ENCODE measurements at regions not wholly inside any gene's neighbourhood (a gene's known extent, or its start where the extent isn't known, plus 50 kb on each side); places are given as distances from the start of the nearest gene placed in this dataset.

DNA sequence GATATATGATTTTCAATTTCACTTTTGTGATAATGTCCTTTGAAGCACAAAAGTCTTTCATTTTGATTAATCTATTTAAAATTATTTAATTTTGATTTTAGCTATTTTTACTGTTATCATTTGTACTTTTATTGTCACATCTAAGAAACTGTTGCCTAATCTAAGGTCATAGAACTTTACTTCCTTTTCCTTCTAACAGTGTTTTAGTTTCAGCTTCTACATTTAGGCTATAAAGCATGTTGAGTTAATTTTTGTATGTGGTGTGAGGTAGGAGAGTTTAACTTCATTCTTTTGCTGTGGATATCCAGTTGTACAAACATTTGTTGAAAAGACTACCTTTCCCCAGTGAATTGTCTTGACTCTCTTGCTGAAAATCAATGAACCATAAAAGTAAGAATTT, 204.5 kb downstream of the TM2D1 start:
- DNase-seq = no peak

DNA sequence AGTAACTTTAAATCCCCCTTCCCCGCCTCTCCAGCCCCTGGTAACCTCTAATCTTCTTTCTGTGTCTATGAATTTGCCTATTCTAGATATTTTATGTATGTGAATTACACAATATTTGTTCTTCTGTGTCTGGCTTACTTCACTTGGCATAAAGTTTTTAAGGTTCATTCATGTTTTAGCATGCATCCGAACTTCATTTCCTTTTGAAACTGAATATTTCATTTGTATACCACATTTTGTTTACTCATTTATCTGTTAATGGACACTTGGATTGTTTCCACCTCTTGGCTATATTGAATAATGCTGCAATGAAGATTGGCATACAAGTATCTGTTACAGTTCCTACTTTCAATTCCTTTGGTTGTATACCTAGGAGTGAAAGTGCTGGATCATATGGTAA, 205.3 kb downstream of the TM2D1 start:
- DNase-seq = no peak

DNA sequence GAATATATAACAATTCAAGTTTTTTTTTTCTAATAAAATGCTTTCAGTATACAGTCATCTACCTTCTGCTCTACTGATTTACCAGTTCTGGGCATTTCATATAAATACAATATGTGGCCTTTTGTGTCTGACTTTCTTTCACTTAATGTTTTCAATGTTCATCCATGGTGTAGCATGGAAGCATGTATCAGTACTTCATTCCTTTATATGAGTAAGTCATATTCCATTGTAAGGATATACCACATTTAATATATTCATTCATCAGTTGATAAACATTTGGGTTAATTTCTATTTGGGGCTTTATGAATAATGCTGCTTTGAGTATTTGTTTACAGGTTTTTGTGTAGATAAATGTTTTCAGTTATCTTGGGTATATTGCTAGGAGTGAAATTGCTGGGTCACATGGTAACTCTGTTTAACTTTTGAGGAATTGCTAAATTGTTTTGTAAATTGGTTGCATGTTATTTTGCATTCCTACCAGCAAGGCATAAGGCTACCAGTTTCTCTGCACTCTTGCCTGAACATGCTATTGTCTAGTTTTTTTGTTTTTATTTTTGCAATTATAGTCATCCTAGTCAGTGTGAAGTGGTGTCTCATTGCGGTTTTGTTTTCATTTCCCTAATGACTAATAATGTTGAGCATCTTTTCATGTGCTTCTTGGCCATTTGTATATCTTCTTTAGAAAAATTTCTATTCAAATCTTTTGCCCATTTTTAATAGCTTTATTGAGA, 206.1 kb downstream of the TM2D1 start:
- peak in 1 of 5 experiments; percentile 3 for DNase-seq

DNA sequence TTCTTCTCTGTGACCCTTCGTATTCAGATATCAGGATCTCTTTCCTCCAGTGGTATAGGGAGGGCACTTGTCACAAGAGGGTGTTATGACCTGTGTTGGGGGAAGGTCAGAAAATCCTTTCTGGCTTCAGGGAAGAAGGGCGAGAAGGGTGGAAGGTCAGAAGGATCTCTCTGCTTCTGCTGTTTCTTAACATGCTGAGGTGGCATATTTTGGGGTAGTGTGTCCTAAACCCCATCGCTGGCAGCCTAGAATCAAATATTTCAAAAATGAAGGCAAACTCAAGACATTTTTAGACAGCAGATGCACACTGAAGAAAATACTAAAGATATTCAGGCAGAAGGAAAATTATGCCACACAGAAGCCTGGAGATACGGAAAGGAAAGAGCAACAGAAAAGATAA, 207.6 kb downstream of the TM2D1 start:
- no peak for DNase-seq

DNA sequence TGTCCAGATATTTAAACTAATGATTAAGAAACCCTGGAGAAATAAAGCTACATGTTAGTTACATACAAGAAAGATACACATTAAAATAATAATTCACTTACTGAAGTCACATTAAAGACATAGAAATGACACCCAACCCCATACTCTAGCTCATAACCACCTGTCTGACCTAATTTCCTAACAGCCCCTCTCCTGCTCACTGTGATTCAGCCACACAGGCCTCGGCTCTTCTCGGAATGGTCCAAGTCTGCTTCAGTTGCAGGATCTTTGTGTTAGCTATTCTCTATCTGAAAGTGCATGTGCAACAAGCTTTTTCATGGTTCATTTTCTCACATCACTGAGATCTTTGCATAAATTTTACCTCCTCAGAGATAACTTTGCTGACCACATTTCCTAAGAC, 209.8 kb downstream of the TM2D1 start:
- no peak for DNase-seq
